8988T (cell line): ENCODE measurements at regions not wholly inside any gene's neighbourhood (a gene's known extent, or its start where the extent isn't known, plus 50 kb on each side); places are given as distances from the start of the nearest gene placed in this dataset.

Experiments
- DNase-seq: peaks from one replicate; pipeline ENCODE4 v3.0.0; 2011

DNA sequence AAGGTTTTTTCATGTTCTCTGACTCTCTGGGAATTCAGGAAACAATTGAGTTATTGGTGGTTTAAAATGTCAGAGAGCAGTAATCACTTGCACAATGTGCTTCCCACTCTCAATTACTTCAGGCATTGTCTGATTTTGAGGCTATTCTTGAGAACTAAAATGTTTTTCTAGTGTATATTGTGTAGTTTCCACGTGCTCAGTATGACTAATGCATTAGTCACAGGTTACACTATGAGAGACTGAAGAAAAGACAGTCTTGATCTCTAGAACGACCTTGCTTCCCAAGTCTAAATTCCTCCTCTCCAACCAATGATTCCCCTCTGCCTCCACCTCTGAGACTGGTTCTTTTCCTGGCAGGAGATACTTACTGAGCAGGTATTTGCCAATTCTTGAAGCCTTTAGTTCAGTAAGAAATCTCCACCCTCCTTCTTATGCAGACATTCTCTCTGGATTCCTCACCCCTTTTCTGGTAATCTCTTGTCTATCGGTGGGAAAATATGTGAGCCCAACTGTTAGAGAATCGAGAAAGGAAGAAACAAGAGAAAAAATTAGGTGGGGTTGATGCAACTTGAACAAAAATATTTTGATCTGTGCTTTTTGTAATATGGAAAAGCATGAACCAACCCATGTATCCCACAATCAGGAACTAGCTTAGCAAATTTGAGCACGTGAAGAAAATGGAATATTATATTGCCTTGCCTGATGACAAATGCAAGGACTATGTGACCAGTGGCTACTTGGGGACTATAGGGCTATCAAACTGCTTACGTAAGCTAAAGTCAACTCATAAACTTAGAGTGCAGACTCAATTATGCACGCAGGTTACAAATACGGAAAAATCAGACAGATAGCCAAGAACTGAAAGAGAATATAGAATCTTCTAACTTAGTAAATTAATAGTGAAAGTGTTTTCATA, 61.1 kb upstream of the SLC22A16 start:
- no peak for DNase-seq

DNA sequence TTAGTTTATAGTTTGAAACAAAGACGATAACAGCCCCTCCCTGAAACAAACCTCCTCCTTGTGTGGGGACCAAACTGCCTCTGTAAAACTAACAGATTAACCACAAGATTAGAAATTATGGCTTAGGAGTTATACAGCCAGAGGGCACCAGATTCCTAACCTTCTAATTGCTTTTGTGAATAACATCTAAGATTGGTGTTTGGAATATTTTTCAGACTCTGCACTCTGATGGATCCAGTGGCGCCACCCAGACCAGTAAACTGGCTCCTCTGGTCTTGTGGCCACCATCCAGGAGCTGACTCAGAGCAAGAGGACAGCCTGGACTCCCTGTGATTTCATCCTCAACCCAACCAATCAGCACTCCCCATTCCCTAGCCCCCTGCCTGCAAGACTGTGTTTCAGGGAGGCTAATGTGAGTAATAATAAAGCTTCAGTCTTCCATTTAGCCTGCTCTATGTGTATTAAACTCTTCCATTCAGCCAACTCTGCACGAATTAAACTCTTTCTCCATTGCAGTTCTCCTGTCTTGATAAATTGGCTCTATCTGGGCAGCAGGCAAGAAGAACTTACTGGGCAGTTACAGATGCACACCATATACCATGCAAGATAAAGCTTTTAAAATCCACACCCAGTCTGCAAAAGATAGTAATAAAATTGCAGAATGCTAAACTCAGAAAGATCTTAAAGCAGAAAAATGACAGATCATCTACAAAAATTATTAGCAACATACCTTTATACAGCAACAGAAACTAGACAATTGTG, 58.5 kb upstream of the SLC22A16 start:
- no peak for DNase-seq

DNA sequence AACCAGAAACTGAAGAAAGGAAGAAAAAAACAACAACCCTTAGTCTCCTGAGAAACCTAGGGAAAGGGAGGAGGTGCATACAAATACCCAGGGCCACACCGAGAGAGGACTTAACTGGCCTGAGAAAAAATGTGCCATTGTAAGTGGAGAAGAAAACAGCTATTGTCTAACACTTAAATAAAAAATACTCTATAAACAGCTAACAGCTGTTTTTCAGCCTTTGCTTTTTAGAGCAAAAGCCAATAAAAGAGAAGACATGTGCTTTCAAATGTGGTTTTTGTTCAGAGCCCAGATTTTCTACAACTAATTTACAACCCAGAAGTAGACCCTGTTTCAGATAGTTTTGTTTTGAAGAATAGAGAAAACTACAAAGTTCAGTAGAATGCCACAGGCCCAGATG, 56.0 kb upstream of the SLC22A16 start:
- no peak for DNase-seq

DNA sequence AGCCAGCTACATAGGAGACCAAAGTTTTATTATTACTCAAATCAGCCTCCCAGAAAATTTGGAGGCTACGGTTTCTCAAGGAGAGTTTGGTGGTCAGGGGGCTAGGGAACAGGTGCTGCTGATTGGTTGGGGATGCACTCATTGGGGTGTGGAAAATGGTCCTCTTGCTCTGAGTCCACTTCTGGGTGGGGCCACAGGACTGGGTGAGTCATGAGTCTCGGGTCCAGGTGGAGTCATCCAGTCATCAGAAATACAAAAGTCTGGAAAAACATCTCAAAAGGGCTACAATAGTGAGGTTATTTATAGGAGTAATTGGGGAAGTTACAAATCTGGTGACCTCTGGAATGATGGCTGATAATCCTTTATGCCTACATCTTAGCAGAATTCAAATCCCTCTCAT, 54.3 kb upstream of the SLC22A16 start:
- no peak for DNase-seq

DNA sequence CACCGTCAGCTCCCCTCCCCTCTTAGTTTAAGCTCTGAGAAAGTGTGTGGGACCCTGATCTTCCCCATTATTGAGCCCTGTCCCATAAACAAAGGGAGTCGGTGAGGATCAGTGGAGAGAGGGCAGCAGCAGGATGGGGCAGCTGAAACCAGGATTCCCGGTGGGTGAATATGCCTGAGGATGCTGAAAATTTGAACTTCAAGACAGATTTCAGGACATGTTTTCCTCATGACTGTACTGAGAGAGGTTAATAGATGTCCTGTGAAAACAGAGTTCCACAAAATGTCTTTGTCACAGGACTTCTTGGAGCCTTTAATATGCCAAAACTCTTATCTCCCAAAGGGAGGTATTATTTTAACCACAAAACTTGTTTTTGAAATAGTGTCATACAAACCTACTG, 53.5 kb upstream of the SLC22A16 start:
- DNase-seq: no peak

DNA sequence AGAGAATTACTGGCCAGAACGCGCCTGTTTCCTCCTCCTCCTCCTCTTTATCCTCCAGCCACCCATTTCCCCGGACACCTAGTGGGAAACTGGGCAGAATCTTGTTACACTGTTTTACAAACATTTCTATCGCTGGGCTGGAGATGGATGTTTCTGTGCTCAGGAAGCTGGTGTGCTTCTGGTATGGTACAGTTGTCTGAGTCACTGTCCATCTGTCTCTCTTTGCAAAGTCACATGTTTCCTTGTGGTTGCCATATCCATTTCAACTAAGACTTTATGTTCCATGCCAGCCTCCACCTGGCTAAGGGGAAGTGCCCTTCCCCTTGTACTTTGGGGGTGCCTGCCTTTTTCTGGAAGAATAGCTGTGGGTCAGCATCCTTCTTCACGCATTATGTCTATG, 52.9 kb upstream of the SLC22A16 start:
- no peak for DNase-seq

DNA sequence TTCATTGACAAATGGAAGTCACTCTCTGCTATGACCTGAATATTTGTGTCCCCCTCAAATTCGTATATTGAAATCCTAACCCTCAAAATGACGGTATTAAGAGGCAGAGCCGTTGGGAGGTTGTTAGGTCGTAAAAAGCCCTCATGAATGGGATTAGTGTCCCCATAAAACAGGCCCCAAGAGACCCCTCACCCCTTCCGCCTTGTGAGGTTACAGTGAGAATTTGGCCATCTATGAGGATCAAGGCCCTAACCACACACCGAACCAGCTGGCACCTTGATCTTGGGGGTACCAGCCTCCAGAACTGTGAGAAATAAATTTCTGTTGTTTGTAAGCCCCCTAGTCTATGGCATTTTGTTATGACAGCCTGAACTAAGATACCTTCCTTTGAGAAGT, 52.5 kb upstream of the SLC22A16 start:
- DNase-seq: no peak

DNA sequence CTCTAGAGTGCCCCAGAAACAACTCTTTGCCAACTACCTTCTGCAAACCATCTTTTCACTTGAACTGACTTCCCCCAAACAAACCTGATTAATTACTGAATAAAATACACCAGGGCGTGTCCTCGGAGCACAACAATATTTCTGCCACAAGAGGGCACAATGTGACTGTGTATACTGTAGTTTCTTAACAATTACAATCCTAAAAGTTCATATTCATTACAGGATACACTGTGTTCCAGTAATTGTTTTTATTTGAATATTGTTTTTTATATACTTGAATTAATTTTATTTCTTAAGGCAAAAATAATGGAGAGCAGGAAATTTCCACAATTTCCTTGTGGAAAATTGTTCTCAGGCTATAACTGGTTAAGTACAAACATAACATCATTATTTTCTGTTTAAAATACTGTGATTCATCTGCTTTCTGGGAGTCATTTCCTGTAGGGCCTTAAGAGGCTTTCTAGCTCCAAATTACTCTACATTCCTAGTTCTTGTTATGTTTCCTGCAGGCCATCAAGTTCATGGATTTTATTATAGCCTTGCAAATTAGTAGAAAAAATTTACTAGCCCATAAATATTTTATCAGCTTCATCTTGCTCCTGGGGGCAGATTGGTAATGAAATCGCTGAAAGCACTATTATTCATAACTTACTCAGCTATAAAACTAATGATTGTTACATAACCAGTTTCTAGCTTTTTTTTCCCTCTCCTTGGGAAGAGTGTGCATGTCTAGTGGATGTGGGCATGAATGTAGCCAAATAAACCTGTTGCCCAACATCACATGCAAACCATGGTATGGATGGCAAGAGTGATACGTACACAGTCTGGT, 51.9 kb upstream of the SLC22A16 start:
- no peak for DNase-seq

DNA sequence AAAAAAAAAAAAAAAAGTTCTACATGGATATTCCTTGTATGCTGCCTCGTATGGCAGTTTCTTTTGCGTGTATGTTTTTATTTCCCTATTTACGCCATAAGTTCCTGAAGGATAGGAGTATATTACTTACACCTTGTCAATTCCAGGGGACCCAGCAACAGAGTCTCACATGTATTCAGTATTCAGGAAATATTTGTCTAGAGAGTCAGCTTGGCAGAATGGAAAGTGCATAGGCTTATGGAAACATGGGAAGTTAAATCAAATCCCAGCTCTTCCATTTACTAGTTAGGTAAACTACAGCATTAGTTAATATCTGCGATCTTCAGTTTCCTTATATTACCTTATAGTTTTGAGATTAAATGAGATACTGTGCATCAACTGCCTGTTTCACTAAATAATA, 51.1 kb upstream of the SLC22A16 start:
- DNase-seq: no peak

DNA sequence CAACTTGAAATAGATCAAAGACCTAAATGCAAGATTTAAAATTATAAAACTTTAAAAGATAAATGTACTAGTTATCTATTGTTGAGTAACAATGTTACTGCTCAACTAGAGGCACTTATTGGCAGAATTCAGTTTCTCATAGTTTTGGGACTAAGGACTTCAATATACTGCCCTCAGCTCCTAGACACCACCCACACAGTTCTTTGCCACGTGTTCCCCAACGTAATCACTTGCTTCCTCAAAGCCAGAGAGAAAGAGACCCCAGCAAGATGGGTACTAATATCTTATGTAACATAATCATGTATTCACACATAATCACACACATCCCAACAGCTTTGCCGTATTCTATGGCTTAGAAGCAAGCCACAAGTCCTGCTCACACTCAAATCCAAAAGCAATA, 50.3 kb upstream of the SLC22A16 start:
- no peak for DNase-seq
